SK-N-SH (cell line): ENCODE measurements at regions not wholly inside any gene's neighbourhood (a gene's known extent, or its start where the extent isn't known, plus 50 kb on each side); places are given as distances from the start of the nearest gene placed in this dataset.
A peak's percentile ranks its signal among the peaks of the same experiment; 100 is the strongest.

Experiments
- CTCF ChIA-PET: fragments of 300-600, 350-600 bp; formaldehyde crosslinking; extraction: SDS; loops from one replicate; lab custom pipeline; 2021; lab: Yijun Ruan, JAX
- POLR2A ChIA-PET: fragments of 350-600 bp; sonication (Branson Sonifier 250); formaldehyde crosslinking; extraction: SDS; loops from one replicate; lab custom pipeline; 2020; ENCODE audit warnings: antibody characterized with exemption, inconsistent platforms; lab: Yijun Ruan, JAX
- DNase-seq: peaks from one replicate; pipeline ENCODE4 v3.0.0; 2012
- H2AFZ ChIP-seq: fragments of 200-600 bp; sonication (generic); 2 replicates; pipeline ENCODE4 v1.8.1; 2016; ENCODE audit warnings: antibody characterized with exemption, mild to moderate bottlenecking, low read depth
- H3F3A ChIP-seq: fragments of 200-600 bp; sonication (generic); replicated peaks from 2 replicates; pipeline ENCODE3; 2016; ENCODE audit warnings: antibody characterized with exemption, mild to moderate bottlenecking; ENCODE audit not compliant: insufficient read depth
- H3K27ac ChIP-seq, 2 experiments: fragments of 200-500 bp in 1 of 2; fragments of 200-600 bp in 1 of 2; sonication (Bioruptor generic) in 1 of 2; sonication (generic), shearing (Covaris generic) in 1 of 2; 2 replicates each; pipeline versions ENCODE4 v1.5.1 to v1.6.1; 2014 to 2016; ENCODE audit warnings: low read depth in 2 of 2, inconsistent platforms in 1 of 2, low read length in 1 of 2, mild to moderate bottlenecking in 1 of 2, mixed read lengths in 1 of 2
- H3K27me3 ChIP-seq: fragments of 200-600 bp; sonication (generic), shearing (Covaris generic); 2 replicates; pipeline ENCODE4 v1.6.1; 2016; ENCODE audit warnings: mixed run types; ENCODE audit not compliant: insufficient read depth
- H3K36me3 ChIP-seq, 2 experiments: fragments of 200-500 bp in 1 of 2; fragments of 200-600 bp in 1 of 2; sonication (Bioruptor generic) in 1 of 2; sonication (generic) in 1 of 2; replicated peaks in 1 of 2; 2 replicates each; pipeline versions ENCODE3 to v1.5.1; 2014 to 2016; ENCODE audit warnings: low read length in 1 of 2, mild to moderate bottlenecking in 1 of 2; ENCODE audit not compliant: insufficient read depth in 2 of 2, control insufficient read depth in 1 of 2
- H3K4me1 ChIP-seq, 2 experiments: fragments of 200-500 bp in 1 of 2; fragments of 200-600 bp in 1 of 2; sonication (Bioruptor generic) in 1 of 2; sonication (generic), shearing (Covaris generic) in 1 of 2; 2 replicates each; pipeline versions ENCODE4 v1.5.1 to v1.6.1; 2014 to 2016; ENCODE audit warnings: low read depth in 1 of 2, low read length in 1 of 2, mixed run types in 1 of 2; ENCODE audit not compliant: insufficient read depth in 2 of 2, control insufficient read depth in 1 of 2
- H3K4me2 ChIP-seq: fragments of 200-600 bp; sonication (generic), shearing (Covaris generic); 2 replicates; pipeline ENCODE4 v1.6.1; 2017; ENCODE audit warnings: mixed run types
- H3K4me3 ChIP-seq, 2 experiments: fragments of 200-500 bp in 1 of 2; fragments of 200-600 bp in 1 of 2; sonication (Bioruptor generic) in 1 of 2; sonication (generic), shearing (Covaris generic) in 1 of 2; 2 replicates each; pipeline versions ENCODE4 v1.5.1 to v1.8.1; 2014 to 2016; ENCODE audit warnings: low read depth in 2 of 2, inconsistent platforms in 1 of 2, low read length in 1 of 2, mild to moderate bottlenecking in 1 of 2, mixed read lengths in 1 of 2, moderate library complexity in 1 of 2
- H3K79me2 ChIP-seq: fragments of 200-600 bp; sonication (generic); 2 replicates; pipeline ENCODE4 v1.8.1; 2017; ENCODE audit warnings: mild to moderate bottlenecking; ENCODE audit not compliant: insufficient read depth
- H3K9ac ChIP-seq: fragments of 200-600 bp; sonication (generic); 2 replicates; pipeline ENCODE4 v1.6.1; 2017; ENCODE audit warnings: mixed run types
- H3K9me2 ChIP-seq: fragments of 200-600 bp; sonication (generic); 2 replicates; pipeline ENCODE4 v1.6.1; 2017; ENCODE audit warnings: mixed run types
- H3K9me3 ChIP-seq: fragments of 200-600 bp; sonication (generic); 2 replicates; pipeline ENCODE4 v1.6.1; 2017; ENCODE audit warnings: mixed run types, mild to moderate bottlenecking, moderate library complexity
- H4K20me1 ChIP-seq: fragments of 200-600 bp; sonication (generic); 2 replicates; pipeline ENCODE4 v1.6.1; 2017; ENCODE audit warnings: mild to moderate bottlenecking, mixed run types; ENCODE audit not compliant: insufficient read depth
- CHD2 ChIP-seq: fragments of 150-350 bp; IDR thresholded peaks from 2 replicates; pipeline ENCODE4 v1.6.1; 2018; ENCODE audit warnings: low read length; ENCODE audit not compliant: partially characterized antibody
- CTCF ChIP-seq: fragments of 200-600 bp; sonication (generic); IDR thresholded peaks from 2 replicates; pipeline ENCODE4 v1.6.1; 2017; ENCODE audit warnings: antibody characterized with exemption, mild to moderate bottlenecking, moderate library complexity
- EP300 ChIP-seq, 2 experiments: IDR thresholded peaks; 2 replicates each; pipeline versions ENCODE4 v1.4.0 to v1.6.1; 2012; ENCODE audit warnings: borderline replicate concordance in 1 of 2, low read depth in 1 of 2, low read length in 1 of 2
- FOSL2 ChIP-seq: IDR thresholded peaks from 2 replicates; pipeline ENCODE4 v1.4.0; 2012; ENCODE audit warnings: low read depth, mild to moderate bottlenecking, moderate library complexity, borderline replicate concordance
- FOXM1 ChIP-seq: IDR thresholded peaks from 2 replicates; pipeline ENCODE4 v1.4.0; 2012; ENCODE audit warnings: low read depth, mild to moderate bottlenecking
- MEF2A ChIP-seq: IDR thresholded peaks from 2 replicates; pipeline ENCODE4 v1.4.0; 2012; ENCODE audit warnings: low read depth, borderline replicate concordance
- NFIC ChIP-seq: IDR thresholded peaks from 2 replicates; pipeline ENCODE4 v1.4.0; 2012; ENCODE audit warnings: borderline replicate concordance
- NRF1 ChIP-seq: IDR thresholded peaks from 2 replicates; pipeline ENCODE4 v1.6.1; 2012; ENCODE audit warnings: low read depth, mild to moderate bottlenecking, low read length
- POLR2AphosphoS5 ChIP-seq: IDR thresholded peaks from 2 replicates; pipeline ENCODE4 v1.6.1; 2012; ENCODE audit warnings: low read depth, low read length
- RAD21 ChIP-seq: IDR thresholded peaks from 2 replicates; pipeline ENCODE4 v1.6.1; 2012; ENCODE audit warnings: mild to moderate bottlenecking, low read length
- RFX5 ChIP-seq: IDR thresholded peaks from 2 replicates; pipeline ENCODE4 v1.6.1; 2012; ENCODE audit warnings: mild to moderate bottlenecking, improper control_type of control experiment, low read length
- RXRA ChIP-seq: IDR thresholded peaks from 2 replicates; pipeline ENCODE4 v1.4.0; 2012; ENCODE audit warnings: low read depth, mild to moderate bottlenecking, borderline replicate concordance
- SMC3 ChIP-seq: IDR thresholded peaks from 2 replicates; pipeline ENCODE4 v1.6.1; 2012; ENCODE audit warnings: low read depth, low read length, improper control_type of control experiment
- TCF12 ChIP-seq: IDR thresholded peaks from 2 replicates; pipeline ENCODE4 v1.4.0; 2012
- TEAD4 ChIP-seq: IDR thresholded peaks from 2 replicates; pipeline ENCODE4 v1.4.0; 2012; ENCODE audit warnings: mild to moderate bottlenecking, borderline replicate concordance; ENCODE audit not compliant: insufficient read depth
- USF1 ChIP-seq: IDR thresholded peaks from 2 replicates; pipeline ENCODE4 v1.4.0; 2012; ENCODE audit warnings: low read depth, borderline replicate concordance
- YY1 ChIP-seq: IDR thresholded peaks from 2 replicates; pipeline ENCODE4 v1.4.0; 2012; ENCODE audit warnings: low read depth, mild to moderate bottlenecking
- ZBTB33 ChIP-seq: IDR thresholded peaks from 2 replicates; pipeline ENCODE4 v1.4.0; 2012; ENCODE audit warnings: low read depth, borderline replicate concordance
- WGBS: methylation state at CpG from one replicate; pipeline ENCODE4 v1.1.6; 2017; ENCODE audit warnings: low lambda C conversion rate; 5-methylcytosine and 5-hydroxymethylcytosine counted together
- TF ChIP-seq, protein P1 (sequence below): IDR thresholded peaks from 2 replicates; pipeline ENCODE4 v1.6.1; 2012; ENCODE audit warnings: mild to moderate bottlenecking, low read depth, low read length, moderate library complexity

GRCh38 chr21:28269173-28269572, 723.5 kb downstream of the LTN1 start (continued):
- TF ChIP-seq, protein P1, sequence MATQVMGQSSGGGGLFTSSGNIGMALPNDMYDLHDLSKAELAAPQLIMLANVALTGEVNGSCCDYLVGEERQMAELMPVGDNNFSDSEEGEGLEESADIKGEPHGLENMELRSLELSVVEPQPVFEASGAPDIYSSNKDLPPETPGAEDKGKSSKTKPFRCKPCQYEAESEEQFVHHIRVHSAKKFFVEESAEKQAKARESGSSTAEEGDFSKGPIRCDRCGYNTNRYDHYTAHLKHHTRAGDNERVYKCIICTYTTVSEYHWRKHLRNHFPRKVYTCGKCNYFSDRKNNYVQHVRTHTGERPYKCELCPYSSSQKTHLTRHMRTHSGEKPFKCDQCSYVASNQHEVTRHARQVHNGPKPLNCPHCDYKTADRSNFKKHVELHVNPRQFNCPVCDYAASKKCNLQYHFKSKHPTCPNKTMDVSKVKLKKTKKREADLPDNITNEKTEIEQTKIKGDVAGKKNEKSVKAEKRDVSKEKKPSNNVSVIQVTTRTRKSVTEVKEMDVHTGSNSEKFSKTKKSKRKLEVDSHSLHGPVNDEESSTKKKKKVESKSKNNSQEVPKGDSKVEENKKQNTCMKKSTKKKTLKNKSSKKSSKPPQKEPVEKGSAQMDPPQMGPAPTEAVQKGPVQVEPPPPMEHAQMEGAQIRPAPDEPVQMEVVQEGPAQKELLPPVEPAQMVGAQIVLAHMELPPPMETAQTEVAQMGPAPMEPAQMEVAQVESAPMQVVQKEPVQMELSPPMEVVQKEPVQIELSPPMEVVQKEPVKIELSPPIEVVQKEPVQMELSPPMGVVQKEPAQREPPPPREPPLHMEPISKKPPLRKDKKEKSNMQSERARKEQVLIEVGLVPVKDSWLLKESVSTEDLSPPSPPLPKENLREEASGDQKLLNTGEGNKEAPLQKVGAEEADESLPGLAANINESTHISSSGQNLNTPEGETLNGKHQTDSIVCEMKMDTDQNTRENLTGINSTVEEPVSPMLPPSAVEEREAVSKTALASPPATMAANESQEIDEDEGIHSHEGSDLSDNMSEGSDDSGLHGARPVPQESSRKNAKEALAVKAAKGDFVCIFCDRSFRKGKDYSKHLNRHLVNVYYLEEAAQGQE = no peak
- TF ChIP-seq CHD2 (peak; percentile 87), RXRA (no peak), EP300 (IDR thresholded peaks at IDR 0.05; ENCODE audit: borderline replicate concordance in 1 of 2, low read depth in 1 of 2, low read length in 1 of 2) (peak; percentile 37 to 100; a peak in 3 of 4 replicates), TEAD4 (0 out of 2 replicates have a peak, but pooled peaks have one; percentile 30), RAD21 (peak; percentile 52; the same call in 1 of the 2 replicates), TCF12 (peak; percentile 90), YY1 (no peak), CTCF (no peak), RFX5 (peak; percentile 67; the same call in 1 of the 2 replicates), SMC3 (no peak), POLR2AphosphoS5 (peak; percentile 75; the same call in 1 of the 2 replicates), NRF1 (no peak)

DNA sequence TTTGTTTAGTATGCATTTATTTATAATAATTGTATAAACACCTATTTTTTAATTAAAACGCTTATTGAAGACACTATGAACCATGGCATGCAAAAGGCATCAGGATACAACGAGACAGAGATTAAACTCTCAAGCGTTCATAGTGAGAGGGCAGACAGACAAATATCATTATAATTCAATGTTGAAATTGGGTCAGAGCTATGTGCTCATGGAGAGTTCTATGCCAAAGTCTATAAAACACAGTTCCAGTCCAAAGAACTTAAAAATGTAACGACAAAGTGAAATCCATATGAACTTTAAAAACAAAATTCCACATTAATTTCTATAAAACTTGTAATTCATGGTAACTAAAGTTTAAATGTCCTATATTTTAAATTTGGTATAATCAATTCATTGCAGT, 724.0 kb downstream of the LTN1 start:
- Histone ChIP-seq H3K9me2 (no peaks in the 10 kb centered on the region), H3K27ac (peak overlapping the region; percentile 9 to 97; a peak in 3 of 4 replicates), H3K36me3 (no peaks in the 10 kb centered on the region), H4K20me1 (no peaks in the 10 kb centered on the region), H3K9me3 (no peaks in the 10 kb centered on the region), H2AFZ (no peak overlapping the region), H3K4me1 (peaks cover 0 to 8% of the 10 kb centered on the region in 2 experiments; a peak in 2 of 4 replicates), H3K9ac (no peak overlapping the region), H3K4me2 (no peak overlapping the region), H3K27me3 (no peaks in the 10 kb centered on the region), H3K4me3 (peak overlapping the region in 1 of 2 experiments; percentile 31; a peak in 1 of 4 replicates), H3K79me2 (no peaks in the 10 kb centered on the region), H3F3A (no peaks in the 10 kb centered on the region)
- TF ChIP-seq NRF1 (no peak), NFIC (no peak), USF1 (no peak), ZBTB33 (no peak), FOXM1 (no peak), MEF2A (no peak), FOSL2 (no peak), POLR2AphosphoS5 (no peak)
- POLR2A ChIA-PET = interaction anchor here (1.2 to 2.2 kb wide), 4 partner anchors 10 to 1423 kb away, joined by 3 to 8 read pairs (median 5); no protein-coding TSS in a partner anchor
- CTCF ChIA-PET = interaction anchor here (0.8 to 2.9 kb wide), 8 partner anchors 12 to 1418 kb away, joined by 3 to 15 read pairs (median 5); no protein-coding TSS in a partner anchor
- no peak for DNase-seq
- 29% methylated on average over 4 of the region's 4 CpGs for WGBS
